ENCODE measurements at regions not wholly inside any gene's neighbourhood (a gene's known extent, or its start where the extent isn't known, plus 50 kb on each side); places are given as distances from the start of the nearest gene placed in this dataset.

- ChIA-PET CTCF (no interaction called here), POLR2A (ENCODE audit: low non-redundant PET) (no interaction called here)
- Histone ChIP-seq H3K9me3 (ENCODE audit: low read depth, low read length, poor library complexity, severe bottlenecking) (no peaks in the 10 kb centered on the region), H3K4me3 (ENCODE audit: low read depth, low read length, poor library complexity, severe bottlenecking) (no peak overlapping the region), H3K36me3 (ENCODE audit: insufficient read depth, low read length, poor library complexity, severe bottlenecking) (no peaks in the 10 kb centered on the region), H3K27me3 (replicated peaks; ENCODE audit: insufficient read depth, low read depth, low read length, poor library complexity) (no peaks in the 10 kb centered on the region), H3K27ac (ENCODE audit: low read depth, low read length, poor library complexity, severe bottlenecking) (no peak overlapping the region), H3K4me1 (ENCODE audit: insufficient read depth, low read length, poor library complexity, severe bottlenecking) (peaks cover 47% of the 10 kb centered on the region)
- TF ChIP-seq EZH2 (IDR thresholded peaks at IDR 0.05; ENCODE audit: borderline replicate concordance, low read depth, low read length, poor library complexity, severe bottlenecking) (no peak), CTCF (conservative IDR thresholded peaks at IDR 0.05; ENCODE audit: low read depth, low read length) (no peak)
- BruUV-seq (replicated peaks), result no TSS peak
- no peak for DNase-seq (ENCODE audit: low spot score)
- intact Hi-C loops (cut with micrococcal nuclease; ENCODE audit: unreplicated experiment), result loop anchor here (10.0 kb wide), 1 partner anchor 309 kb away; no protein-coding TSS in a partner anchor
Measured at GRCh38 chr2:226125176-226125883, 674.3 kb downstream of the IRS1 start.

GRCh38 chr2:226124548-226125011, 675.0 kb downstream of the IRS1 start:
- no peaks in the 10 kb centered on the region for H3K36me3 ChIP-seq (ENCODE audit: insufficient read depth, low read length, poor library complexity, severe bottlenecking)
- POLR2A ChIA-PET (ENCODE audit: low non-redundant PET), result no interaction called here
- peaks cover 54% of the 10 kb centered on the region for H3K4me1 ChIP-seq (ENCODE audit: insufficient read depth, low read length, poor library complexity, severe bottlenecking)
- H3K27ac ChIP-seq (ENCODE audit: low read depth, low read length, poor library complexity, severe bottlenecking), result no peak overlapping the region
- DNase-seq (ENCODE audit: low spot score), result no peak
- intact Hi-C loops (cut with micrococcal nuclease; ENCODE audit: unreplicated experiment), result loop anchor here (5.0 to 10.0 kb wide), 2 partner anchors 310 to 528 kb away; no protein-coding TSS in a partner anchor
- no peak overlapping the region for H3K4me3 ChIP-seq (ENCODE audit: low read depth, low read length, poor library complexity, severe bottlenecking)
- CTCF ChIA-PET, result no interaction called here
- no peaks in the 10 kb centered on the region for H3K9me3 ChIP-seq (ENCODE audit: low read depth, low read length, poor library complexity, severe bottlenecking)
- TF ChIP-seq EZH2 (IDR thresholded peaks at IDR 0.05; ENCODE audit: borderline replicate concordance, low read depth, low read length, poor library complexity, severe bottlenecking) (no peak), CTCF (conservative IDR thresholded peaks at IDR 0.05; ENCODE audit: low read depth, low read length) (no peak)
- BruUV-seq (replicated peaks), result no TSS peak
- H3K27me3 ChIP-seq (replicated peaks; ENCODE audit: insufficient read depth, low read depth, low read length, poor library complexity), result no peaks in the 10 kb centered on the region

- peaks cover 66% of the 10 kb centered on the region for H3K4me1 ChIP-seq (ENCODE audit: insufficient read depth, low read length, poor library complexity, severe bottlenecking)
- peak; percentile 92 for DNase-seq (ENCODE audit: low spot score)
- H3K9me3 ChIP-seq (ENCODE audit: low read depth, low read length, poor library complexity, severe bottlenecking), result no peaks in the 10 kb centered on the region
- ChIA-PET CTCF (no interaction called here), POLR2A (ENCODE audit: low non-redundant PET) (no interaction called here)
- no peak overlapping the region for H3K4me3 ChIP-seq (ENCODE audit: low read depth, low read length, poor library complexity, severe bottlenecking)
- TF ChIP-seq CTCF (conservative IDR thresholded peaks at IDR 0.05; ENCODE audit: low read depth, low read length) (no peak), EZH2 (IDR thresholded peaks at IDR 0.05; ENCODE audit: borderline replicate concordance, low read depth, low read length, poor library complexity, severe bottlenecking) (no peak)
- H3K27me3 ChIP-seq (replicated peaks; ENCODE audit: insufficient read depth, low read depth, low read length, poor library complexity), result no peaks in the 10 kb centered on the region
- BruUV-seq (replicated peaks), result no TSS peak
- intact Hi-C loops (cut with micrococcal nuclease; ENCODE audit: unreplicated experiment), result loop anchor here (2.0 to 10.0 kb wide), 3 partner anchors 312 to 668 kb away; no protein-coding TSS in a partner anchor
- no peaks in the 10 kb centered on the region for H3K36me3 ChIP-seq (ENCODE audit: insufficient read depth, low read length, poor library complexity, severe bottlenecking)
- no peak overlapping the region for H3K27ac ChIP-seq (ENCODE audit: low read depth, low read length, poor library complexity, severe bottlenecking)
Measured at GRCh38 chr2:226123300-226123699, 676.3 kb downstream of the IRS1 start.

All from A673 (cell line).